HFFc6 (cell line): ENCODE measurements at regions not wholly inside any gene's neighbourhood (a gene's known extent, or its start where the extent isn't known, plus 50 kb on each side); places are given as distances from the start of the nearest gene placed in this dataset.

Source experiments
- DNase-seq: peaks from one replicate; pipeline ENCODE4 v3.0.0-alpha.2; 2018
- H3K27ac Mint-ChIP-seq: 2 replicates; pipeline ENCODE4 v1.8.0; 2020; ENCODE audit warnings: mild to moderate bottlenecking, mixed read lengths
- H3K27me3 Mint-ChIP-seq: 2 replicates; pipeline ENCODE4 v1.8.0; 2021; ENCODE audit warnings: mild to moderate bottlenecking, moderate library complexity, mixed read lengths; ENCODE audit not compliant: insufficient read depth
- H3K36me3 Mint-ChIP-seq: 2 replicates; pipeline ENCODE4 v1.8.0; 2021; ENCODE audit warnings: low read depth, mixed read lengths
- H3K4me1 Mint-ChIP-seq: 2 replicates; pipeline ENCODE4 v1.8.0; 2020; ENCODE audit warnings: low read depth, mixed read lengths
- H3K4me3 Mint-ChIP-seq: 2 replicates; pipeline ENCODE4 v1.8.0; 2020; ENCODE audit warnings: mild to moderate bottlenecking, moderate library complexity, mixed read lengths
- H3K9me3 Mint-ChIP-seq: 2 replicates; pipeline ENCODE4 v1.8.0; 2020; ENCODE audit warnings: mild to moderate bottlenecking, mixed read lengths
- TF ChIP-seq, protein P1 (sequence below): fragments of 200-600 bp; sonication (generic); IDR thresholded peaks from 2 replicates; pipeline ENCODE4 v1.5.0; 2021; ENCODE audit warnings: antibody characterized with exemption, mild to moderate bottlenecking

DNA sequence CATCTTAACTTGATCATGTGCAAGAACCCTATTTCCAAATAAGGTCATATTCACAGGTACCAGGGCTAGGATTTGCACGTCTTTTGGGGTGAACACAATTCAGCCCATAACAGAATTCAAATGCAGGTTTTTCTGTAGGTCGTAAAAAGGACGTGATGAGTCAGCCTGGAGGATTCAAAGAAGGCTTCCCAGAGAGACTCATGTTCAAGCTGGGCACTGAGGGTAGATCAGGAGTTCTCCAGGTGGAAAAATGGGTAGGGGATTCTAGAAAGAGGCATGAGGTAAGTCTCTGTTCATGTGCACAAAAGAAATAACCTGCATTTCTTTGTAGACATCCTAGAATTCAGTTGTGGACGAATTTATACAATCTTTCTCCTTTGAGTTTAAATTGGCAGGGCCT is 160.4 kb downstream of the RPS24 start:
- H3K9me3 Mint-ChIP-seq: 0 out of 2 replicates have a peak, but pooled peaks cover 3% of the 10 kb centered on the region
- H3K4me3 Mint-ChIP-seq: no peak overlapping the region
- TF ChIP-seq, protein P1, sequence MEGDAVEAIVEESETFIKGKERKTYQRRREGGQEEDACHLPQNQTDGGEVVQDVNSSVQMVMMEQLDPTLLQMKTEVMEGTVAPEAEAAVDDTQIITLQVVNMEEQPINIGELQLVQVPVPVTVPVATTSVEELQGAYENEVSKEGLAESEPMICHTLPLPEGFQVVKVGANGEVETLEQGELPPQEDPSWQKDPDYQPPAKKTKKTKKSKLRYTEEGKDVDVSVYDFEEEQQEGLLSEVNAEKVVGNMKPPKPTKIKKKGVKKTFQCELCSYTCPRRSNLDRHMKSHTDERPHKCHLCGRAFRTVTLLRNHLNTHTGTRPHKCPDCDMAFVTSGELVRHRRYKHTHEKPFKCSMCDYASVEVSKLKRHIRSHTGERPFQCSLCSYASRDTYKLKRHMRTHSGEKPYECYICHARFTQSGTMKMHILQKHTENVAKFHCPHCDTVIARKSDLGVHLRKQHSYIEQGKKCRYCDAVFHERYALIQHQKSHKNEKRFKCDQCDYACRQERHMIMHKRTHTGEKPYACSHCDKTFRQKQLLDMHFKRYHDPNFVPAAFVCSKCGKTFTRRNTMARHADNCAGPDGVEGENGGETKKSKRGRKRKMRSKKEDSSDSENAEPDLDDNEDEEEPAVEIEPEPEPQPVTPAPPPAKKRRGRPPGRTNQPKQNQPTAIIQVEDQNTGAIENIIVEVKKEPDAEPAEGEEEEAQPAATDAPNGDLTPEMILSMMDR: no peak
- no peak overlapping the region for H3K27ac Mint-ChIP-seq
- no peaks in the 10 kb centered on the region; the same call in 1 of the 2 replicates for H3K4me1 Mint-ChIP-seq
- H3K36me3 Mint-ChIP-seq: no peaks in the 10 kb centered on the region
- peak; percentile 28 for DNase-seq
- peaks cover 5% of the 10 kb centered on the region for H3K27me3 Mint-ChIP-seq

DNA sequence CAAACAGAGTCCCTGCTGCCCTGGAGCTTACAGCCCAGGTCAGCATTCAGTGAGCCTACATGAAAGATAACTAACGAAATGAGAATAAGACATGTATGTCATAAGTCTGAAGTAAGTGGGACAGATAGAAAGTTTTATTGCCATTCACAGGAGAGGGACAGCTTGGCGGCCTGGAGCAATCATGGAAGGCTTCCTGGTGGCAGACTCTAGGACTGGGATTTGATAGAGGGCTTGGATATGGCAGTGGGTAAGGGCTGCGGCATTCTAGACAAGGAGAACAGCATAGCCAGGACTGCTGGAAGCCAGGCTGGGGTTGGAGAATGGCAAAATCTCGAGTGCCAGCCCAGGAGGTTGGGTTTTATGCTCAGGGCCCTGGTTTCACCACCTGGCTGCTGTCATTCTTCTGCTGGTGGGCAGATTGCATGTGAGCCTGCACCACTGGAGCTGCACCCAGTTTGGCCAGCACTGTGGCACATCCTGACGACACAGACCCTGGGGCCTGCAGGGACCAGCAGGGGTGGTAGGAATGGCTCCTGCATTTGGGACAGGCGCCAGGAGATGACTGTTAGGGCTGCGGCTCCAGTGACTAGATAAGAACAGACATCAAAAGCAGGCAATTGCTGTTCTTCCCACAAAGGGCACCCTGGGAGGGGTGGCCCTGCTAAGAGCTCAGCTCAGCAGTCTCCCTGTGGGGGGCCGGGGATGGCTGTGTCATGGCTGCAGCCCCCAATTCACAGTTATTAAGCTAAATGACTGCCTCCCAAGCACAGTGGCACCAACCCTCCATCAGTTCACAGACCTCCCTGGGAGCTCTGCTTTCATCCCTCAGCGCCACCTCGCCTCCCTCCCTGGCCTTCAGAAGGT is 161.1 kb downstream of the RPS24 start:
- no peaks in the 10 kb centered on the region; the same call in 1 of the 2 replicates for H3K4me1 Mint-ChIP-seq
- DNase-seq: peak; percentile 23
- H3K4me3 Mint-ChIP-seq: no peak overlapping the region
- H3K27ac Mint-ChIP-seq: no peak overlapping the region
- TF ChIP-seq, protein P1: no peak
- H3K36me3 Mint-ChIP-seq: no peaks in the 10 kb centered on the region
- peaks cover 5% of the 10 kb centered on the region; the same call in 1 of the 2 replicates for H3K27me3 Mint-ChIP-seq
- H3K9me3 Mint-ChIP-seq: 0 out of 2 replicates have a peak, but pooled peaks cover 3% of the 10 kb centered on the region

DNA sequence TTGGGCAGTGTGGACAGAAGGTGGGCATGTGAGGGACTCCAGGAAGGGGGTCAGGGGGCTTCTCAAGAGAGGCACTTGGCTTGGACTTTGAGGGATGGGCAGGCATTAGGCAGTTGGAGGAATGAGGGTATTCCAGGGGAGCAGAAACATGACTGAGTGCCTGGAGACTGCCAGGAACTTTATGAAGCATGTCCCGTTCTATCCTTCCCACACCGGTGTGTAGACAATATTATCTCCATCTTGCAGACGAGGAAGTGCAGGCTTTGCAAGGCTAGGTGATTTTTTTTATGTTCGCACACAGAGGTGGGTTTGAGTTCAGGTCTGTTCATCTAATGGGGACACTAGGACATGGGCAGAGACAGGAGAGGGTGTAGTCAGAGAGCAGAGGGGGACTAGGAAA is 162.7 kb downstream of the RPS24 start:
- Mint-ChIP-seq H3K27me3 (peaks cover 9% of the 10 kb centered on the region), H3K36me3 (no peaks in the 10 kb centered on the region), H3K9me3 (0 out of 2 replicates have a peak, but pooled peaks cover 3% of the 10 kb centered on the region), H3K4me3 (no peak overlapping the region), H3K27ac (no peak overlapping the region), H3K4me1 (no peaks in the 10 kb centered on the region; the same call in 1 of the 2 replicates)
- DNase-seq: no peak
- TF ChIP-seq, protein P1: no peak

DNA sequence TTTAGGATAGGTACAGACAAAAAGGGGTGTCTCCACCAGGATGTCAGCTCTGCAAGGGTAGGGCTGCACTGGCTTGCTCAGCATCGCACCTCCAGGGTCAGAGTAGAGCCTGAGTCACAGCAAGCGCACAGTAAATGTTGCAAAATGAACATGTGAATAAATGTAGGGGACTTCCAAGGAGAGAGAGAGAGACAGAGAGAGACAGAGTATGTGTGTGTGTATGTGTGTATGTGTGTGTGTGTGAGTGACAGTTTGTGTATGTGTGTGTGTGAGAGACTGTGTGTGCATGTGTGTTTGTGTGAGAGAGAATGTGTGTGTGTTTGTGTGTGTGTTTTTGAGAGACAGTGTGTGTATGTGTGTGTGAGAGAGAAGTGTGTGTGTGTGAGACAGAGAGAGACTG is 163.3 kb downstream of the RPS24 start:
- 0 out of 2 replicates have a peak, but pooled peaks cover 3% of the 10 kb centered on the region for H3K9me3 Mint-ChIP-seq

DNA sequence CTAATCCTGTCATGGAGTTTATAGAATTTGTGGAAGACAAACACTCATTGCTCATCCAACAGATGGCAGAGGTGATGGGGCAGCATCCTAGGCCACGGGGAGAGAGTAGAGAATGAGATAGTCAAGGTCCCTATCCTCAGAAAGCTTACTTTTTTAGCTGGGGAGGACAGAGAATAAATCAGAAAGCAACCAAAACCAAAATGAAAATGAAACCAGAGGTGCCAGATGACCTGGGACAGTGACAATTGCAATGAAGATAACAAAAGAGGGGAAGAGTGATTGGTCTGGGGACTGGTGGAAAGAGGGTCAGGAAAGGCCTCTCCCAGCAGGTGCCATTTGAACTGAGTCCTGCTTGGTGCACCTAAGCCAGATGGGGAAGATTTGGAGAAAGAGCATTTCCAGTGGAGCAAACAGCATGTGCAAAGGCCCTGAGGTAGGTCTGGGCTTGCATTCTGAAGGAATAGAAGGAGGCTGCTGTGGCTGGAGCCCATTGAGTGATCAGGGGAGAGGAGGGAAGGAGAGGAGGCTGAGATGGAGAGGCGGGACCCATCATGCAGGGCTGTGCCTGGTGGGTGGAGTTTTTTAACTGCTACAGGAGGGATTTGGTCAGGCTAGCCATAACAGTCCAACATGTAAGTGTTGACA is 164.1 kb downstream of the RPS24 start:
- Mint-ChIP-seq H3K36me3 (no peaks in the 10 kb centered on the region), H3K27ac (no peak overlapping the region)

More for the DNA sequence above, 163.3 kb downstream of the RPS24 start:
- no peak overlapping the region for H3K27ac Mint-ChIP-seq
- no peaks in the 10 kb centered on the region for H3K36me3 Mint-ChIP-seq
- peak; percentile 88 for DNase-seq
- no peaks in the 10 kb centered on the region; the same call in 1 of the 2 replicates for H3K4me1 Mint-ChIP-seq
- TF ChIP-seq, protein P1: no peak
- no peak overlapping the region for H3K4me3 Mint-ChIP-seq
- peaks cover 10% of the 10 kb centered on the region; the same call in 1 of the 2 replicates for H3K27me3 Mint-ChIP-seq

More for the DNA sequence above, 164.1 kb downstream of the RPS24 start:
- Mint-ChIP-seq H3K4me1 (no peaks in the 10 kb centered on the region; the same call in 1 of the 2 replicates), H3K4me3 (no peak overlapping the region), H3K9me3 (0 out of 2 replicates have a peak, but pooled peaks cover 3% of the 10 kb centered on the region), H3K27me3 (peaks cover 9% of the 10 kb centered on the region; the same call in 1 of the 2 replicates)
- TF ChIP-seq, protein P1: no peak
- no peak for DNase-seq
